ENCODE measurements at regions not wholly inside any gene's neighbourhood (a gene's known extent, or its start where the extent isn't known, plus 50 kb on each side); places are given as distances from the start of the nearest gene placed in this dataset.

GRCh38 chr12:75947156-75947723 lies 84.3 kb downstream of the PHLDA1 start:
- TF ChIP-seq FOXM1 (IDR thresholded peaks at IDR 0.05; ENCODE audit: borderline replicate concordance) (no peak), NFRKB (IDR thresholded peaks at IDR 0.05) (no peak), SP1 (IDR thresholded peaks at IDR 0.05) (no peak), FOXK2 (IDR thresholded peaks at IDR 0.05) (no peak), ELF4 (IDR thresholded peaks at IDR 0.05) (no peak)
